HG02973 (cell line): ENCODE measurements at regions not wholly inside any gene's neighbourhood (a gene's known extent, or its start where the extent isn't known, plus 50 kb on each side); places are given as distances from the start of the nearest gene placed in this dataset.

Experiments used
- ATAC-seq: cut with Tn5 transposase; IDR thresholded peaks from one replicate; pipeline ENCODE4 v1.9.1; 2021; ENCODE audit warnings: moderate library complexity; ENCODE audit not compliant: unreplicated experiment

DNA sequence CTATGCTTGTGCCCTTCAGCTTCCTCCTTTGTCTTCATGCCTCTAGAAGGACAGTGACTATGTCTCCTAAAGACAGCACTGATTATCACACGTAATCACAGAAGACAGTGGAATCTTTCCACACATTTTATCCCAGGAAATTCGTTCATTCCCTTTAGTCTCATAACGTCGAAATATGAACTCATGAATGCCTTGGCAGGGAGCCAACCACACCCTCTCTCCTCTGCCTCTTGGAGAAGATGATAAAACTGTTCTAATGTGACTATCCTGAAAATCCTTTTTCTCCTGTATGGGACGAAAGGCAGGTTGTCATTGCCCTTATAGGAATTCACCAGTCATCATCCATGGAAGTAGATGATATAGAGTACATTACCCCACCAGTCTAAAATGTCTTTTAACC lies 726.6 kb upstream of the FANCL start:
- no peak for ATAC-seq

DNA sequence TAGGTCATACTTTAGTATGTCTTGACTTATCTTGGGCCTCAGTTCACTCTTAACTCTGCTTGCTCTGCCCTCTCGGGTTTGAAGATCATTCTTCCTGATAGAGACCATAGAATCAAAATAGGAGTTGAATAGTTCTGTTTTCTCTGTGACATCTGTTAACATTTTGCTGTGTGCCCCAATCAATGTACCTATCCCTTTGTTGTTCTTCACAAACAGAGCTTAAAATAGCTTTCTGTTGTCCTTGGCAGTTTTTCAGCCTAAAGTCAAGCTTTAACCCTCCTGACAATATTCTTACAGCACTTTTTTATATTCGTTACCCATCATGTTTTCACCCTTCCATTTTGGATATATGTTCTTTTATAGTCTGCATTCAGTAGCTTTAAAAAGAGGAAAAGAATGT lies 724.5 kb upstream of the FANCL start:
- ATAC-seq = no peak

- no peak for ATAC-seq
These were observed 718.9 kb upstream of the FANCL start for GRCh38 chr2:58959996-58960395.

- ATAC-seq = no peak
These were observed 716.2 kb upstream of the FANCL start for GRCh38 chr2:58957188-58957840.

- ATAC-seq = no peak
These were observed 713.8 kb upstream of the FANCL start for GRCh38 chr2:58954880-58955385.

DNA sequence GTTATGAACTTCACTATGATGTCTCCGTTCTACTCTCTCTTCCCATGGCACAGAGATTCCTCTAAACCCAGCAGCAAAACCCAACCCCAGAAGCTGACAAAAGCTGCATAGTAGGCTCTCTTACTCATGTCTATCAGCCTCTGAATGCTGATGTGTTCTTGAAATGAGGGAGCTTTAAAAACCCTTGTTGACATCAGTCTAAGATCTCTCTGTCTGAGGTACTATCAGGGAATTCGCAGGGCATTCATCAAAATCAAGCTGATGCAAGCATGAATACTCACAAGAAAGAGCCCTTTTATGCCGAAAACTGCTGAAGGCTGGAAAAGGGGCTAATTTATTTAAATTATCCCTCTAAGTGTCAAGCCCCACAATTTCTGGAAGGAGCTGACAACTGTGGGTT lies 710.6 kb upstream of the FANCL start:
- ATAC-seq = no peak

DNA sequence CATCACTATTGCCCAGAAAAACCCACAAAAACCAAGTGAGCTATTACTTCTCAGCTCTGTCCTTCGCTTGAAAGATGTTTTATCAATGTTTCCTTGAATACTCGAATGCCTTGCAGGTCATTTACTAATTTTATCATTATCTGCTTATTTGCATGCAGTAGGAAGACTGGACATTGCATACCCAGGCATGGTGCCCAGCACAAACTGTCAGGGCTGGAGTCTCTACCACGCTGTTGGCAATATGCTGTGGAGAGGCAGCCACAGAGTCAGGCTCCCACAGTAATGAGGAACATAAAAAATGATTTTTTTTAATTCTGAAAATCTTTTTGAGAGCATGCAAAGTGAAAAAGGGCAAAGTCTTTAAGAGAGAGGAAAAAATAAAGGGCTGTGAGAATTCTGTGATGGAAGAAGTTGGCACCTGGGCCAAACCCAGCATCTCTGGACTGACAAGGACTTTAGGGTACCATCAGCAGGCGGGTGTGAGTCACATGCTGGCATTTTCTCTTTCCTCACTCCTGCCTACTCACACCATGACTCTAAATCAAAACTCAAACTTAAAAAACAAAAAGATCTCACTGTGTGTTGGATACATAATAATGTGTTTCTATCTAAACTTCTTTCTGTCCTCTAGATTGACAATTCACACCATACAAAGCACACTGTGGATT lies 709.8 kb upstream of the FANCL start:
- no peak for ATAC-seq

DNA sequence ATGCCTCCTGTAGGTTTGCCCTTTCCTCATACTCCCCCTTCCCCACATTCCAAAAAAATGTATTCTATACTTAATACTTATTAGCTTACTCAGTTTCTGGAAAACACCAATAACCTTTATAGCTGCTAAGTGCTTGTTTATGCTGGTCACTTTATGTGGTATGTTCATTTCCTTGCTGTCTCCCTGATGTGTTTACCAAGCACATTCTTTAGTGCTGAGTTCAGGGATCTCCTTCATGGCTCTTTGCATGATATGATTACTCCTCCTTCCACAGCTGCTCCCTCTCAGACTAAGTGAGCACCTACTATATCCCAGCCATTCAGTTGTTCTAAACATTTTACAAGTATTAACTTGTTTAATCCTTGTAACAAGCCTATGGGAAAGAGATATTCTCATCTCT lies 698.3 kb upstream of the FANCL start:
- no peak for ATAC-seq

- ATAC-seq = no peak
These were observed 697.9 kb upstream of the FANCL start for GRCh38 chr2:58938988-58939387.

DNA sequence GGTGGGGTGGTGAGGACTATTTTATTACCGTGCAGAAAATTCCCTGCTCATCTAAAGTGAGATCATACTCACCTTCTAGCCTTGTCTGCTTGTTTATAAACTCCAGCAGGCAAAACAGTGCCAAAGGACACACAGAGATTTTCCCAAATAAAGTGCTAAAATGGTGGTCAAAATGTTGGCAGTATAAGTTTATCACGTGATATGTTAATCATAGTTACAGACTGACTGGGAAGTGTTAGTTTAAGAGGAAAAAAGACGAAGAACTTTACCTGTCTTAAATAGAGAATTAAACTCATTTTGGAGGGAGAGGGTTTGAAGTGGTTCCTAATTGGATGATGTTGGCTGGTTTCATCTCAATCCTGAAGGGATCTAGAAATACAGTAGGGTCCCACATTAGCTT lies 691.7 kb upstream of the FANCL start:
- ATAC-seq = no peak

- no peak for ATAC-seq
These were observed 689.4 kb upstream of the FANCL start for GRCh38 chr2:58930537-58930936.

DNA sequence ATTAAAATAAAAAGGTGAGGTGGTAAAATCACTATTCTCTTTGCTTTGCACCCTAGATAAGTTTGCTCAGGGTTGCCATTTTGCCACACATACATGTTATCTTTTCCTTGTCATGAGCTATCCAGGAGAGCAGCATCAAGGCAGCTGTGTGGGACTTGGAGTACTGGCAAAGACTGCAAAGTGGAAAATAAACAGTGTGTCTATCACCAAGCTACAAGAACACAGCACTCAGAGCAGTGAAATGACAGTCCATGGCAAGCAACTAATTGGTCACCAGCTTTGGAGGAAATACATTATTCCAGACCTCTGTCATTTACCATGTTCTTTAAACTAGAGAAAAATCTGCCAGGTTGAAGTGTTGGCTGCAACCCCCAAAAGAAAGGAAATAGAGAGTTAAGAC lies 687.8 kb upstream of the FANCL start:
- no peak for ATAC-seq

GRCh38 chr2:58928391-58928790 lies 687.3 kb upstream of the FANCL start:
- no peak for ATAC-seq

DNA sequence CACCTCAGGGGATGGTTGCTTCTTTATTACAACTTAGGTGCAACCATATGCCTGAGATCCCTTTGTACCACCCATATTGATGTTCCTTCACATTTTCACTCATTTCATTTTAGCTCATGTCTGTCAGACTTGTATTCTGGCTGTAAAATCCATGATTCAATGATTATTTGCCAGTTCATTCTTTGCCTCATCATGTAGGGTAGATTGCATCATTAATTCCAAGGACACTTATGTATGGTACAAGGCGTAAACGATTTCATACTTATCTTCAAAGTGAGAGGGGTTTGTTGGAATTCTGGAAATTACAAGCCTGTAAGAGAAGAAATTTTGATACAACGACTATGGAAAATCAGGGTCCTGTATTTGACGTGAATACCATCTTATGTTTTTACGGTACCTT lies 685.0 kb upstream of the FANCL start:
- ATAC-seq = no peak

DNA sequence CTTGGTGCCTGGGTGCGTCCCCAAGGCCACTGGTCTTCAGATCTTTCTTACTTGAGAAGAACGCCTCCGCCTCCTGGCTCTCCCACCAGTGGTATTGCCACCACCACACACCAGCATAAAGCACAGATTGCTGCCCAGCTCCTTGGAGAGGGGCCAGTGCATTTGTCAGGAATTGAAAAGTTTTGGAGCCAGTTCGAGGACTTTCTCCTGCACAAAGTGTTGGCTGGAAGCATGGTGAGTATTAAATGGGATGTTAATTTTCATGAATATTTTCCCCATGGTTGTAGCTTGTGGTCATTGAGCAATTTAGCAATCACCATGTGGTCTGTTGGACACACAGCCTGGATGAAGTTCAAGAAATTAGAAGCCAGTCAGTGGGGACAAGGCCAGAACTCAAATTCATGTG lies 684.6 kb upstream of the FANCL start:
- ATAC-seq = no peak

- no peak for ATAC-seq
These were observed 682.7 kb upstream of the FANCL start for GRCh38 chr2:58923869-58924268.

DNA sequence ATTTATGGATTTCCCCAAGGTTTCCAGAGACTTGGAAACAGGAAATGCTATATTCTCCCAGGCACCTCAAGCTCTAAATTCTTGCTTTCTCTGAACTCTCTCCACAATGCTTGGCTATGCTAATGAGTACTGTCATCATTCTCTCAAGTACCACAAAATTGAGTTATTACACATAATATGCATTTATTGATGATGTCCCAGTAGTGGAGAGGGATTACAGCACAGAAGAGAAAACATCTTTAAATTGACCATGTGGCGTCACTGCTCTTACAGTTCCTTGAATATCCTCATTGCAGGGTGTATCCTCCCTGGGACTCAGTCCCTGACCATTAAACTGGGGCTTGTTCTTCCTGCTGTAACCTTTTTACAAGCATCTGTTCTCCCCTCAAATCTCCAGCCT lies 681.1 kb upstream of the FANCL start:
- ATAC-seq = no peak

- no peak for ATAC-seq
These were observed 680.6 kb upstream of the FANCL start for GRCh38 chr2:58921676-58922075.

DNA sequence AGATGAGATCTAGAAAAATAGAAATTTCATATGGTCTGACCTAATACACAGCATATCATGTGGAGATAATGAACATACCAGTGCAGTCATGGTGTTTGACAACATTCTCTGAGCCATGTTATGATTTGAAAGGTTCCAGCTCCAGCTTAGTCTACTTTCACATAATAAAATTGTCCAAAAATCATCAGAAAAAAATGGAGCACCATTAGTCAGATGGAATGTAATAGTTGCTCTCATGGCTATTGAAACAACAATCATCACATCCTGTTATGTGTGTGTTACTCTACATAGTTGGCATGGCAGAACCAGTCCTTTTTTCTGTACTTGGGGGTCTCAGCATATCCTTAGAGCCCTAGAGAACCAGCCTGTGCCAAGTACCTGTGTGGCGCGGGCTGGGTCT lies 678.9 kb upstream of the FANCL start:
- no peak for ATAC-seq

DNA sequence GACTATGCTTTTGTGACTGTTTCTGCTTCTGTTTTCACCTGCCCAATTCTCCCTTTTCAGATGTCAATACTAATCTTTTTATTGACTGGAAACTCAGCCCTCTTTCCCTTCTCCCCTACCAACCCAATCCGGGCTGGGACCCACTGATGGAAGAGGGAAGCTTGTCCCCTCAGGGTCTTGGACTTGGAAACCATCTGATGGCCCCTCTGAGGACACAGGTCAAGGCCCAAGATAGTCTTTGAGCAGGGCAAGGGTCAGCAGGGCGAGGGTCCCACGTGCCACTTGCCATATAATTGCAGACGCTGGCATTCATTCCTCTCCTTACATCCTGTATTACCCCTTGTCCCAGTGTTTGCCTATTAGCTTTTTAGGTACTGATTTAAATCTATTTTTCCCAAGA lies 678.2 kb upstream of the FANCL start:
- no peak for ATAC-seq

GRCh38 chr2:58918141-58918540 lies 677.0 kb upstream of the FANCL start:
- ATAC-seq = no peak

DNA sequence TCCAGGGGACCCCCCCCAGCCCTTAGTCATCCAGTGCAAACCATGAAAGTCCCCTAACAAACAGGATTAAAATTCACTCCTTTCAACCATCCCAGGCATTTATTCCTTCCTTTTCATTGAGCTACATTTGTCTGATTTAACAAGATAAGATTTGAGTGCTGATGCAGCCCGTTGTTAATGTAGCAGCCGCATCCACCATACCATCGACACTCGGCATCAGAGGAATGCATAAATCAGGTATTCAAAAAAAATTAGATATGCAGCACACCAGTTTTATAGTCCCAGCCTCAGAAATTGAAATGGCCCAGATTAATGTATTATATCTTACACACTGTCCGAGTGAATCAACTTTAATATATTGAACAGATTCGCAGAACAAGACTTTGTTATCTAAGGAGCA lies 676.5 kb upstream of the FANCL start:
- ATAC-seq = no peak

- no peak for ATAC-seq
These were observed 674.9 kb upstream of the FANCL start for GRCh38 chr2:58916063-58916462.
